K562 (cell line): ENCODE measurements at regions not wholly inside any gene's neighbourhood (a gene's known extent, or its start where the extent isn't known, plus 50 kb on each side); places are given as distances from the start of the nearest gene placed in this dataset.

Source experiments
- ATAC-seq: fragments of 200-7000 bp; cut with Tn5 transposase; 3 replicates; pipeline ENCODE4 v1.9.1; 2020; ENCODE audit warnings: moderate library complexity
- BruUV-seq: library from RNA; stranded (reverse); fragments of 400-500 nt; replicated peaks from 2 replicates; lab custom pipeline; 2021; lab: Mats Ljungman, UMichigan
- CTCF ChIA-PET: fragments of 300-600 bp; formaldehyde crosslinking; extraction: SDS; loops from one replicate; lab custom pipeline; 2021; ENCODE audit warnings: low intra/inter-chr PET ratio; lab: Yijun Ruan, JAX
- POLR2A ChIA-PET: fragments of 300-600, 350-650 bp; sonication (Branson Sonifier 250); formaldehyde crosslinking; extraction: SDS; loops from one replicate; lab custom pipeline; 2021; ENCODE audit warnings: antibody characterized with exemption, inconsistent platforms; lab: Yijun Ruan, JAX
- DNase-seq, 4 experiments: peaks; one replicate each; pipeline versions ENCODE4 v3.0.0 to v3.0.0-alpha.2; 2011 to 2018; ENCODE audit warnings: low spot score in 3 of 4, mixed read lengths in 3 of 4; ENCODE audit errors: extremely low read depth in 1 of 4
- FAIRE-seq: peaks from 2 replicates; lab custom pipeline; 2011; peaks lifted over from hg19 to GRCh38; lab: Jason Lieb, UNC
- H2AFZ ChIP-seq: 2 replicates; pipeline ENCODE4 v1.6.0; 2011; ENCODE audit warnings: low read depth, low read length, control low read depth, inconsistent platforms
- H3K27ac ChIP-seq: fragments of 200-600 bp; 3 replicates; pipeline ENCODE4 v1.8.0; 2011; ENCODE audit warnings: low read depth, mild to moderate bottlenecking, control low read depth, inconsistent platforms, low read length, moderate library complexity, mixed read lengths; ENCODE audit errors: extremely low read depth
- H3K27me3 ChIP-seq, 2 experiments: fragments of 300-600 bp in 1 of 2; 2 replicates in 1 of 2; 3 replicates in 1 of 2; pipeline versions ENCODE4 v1.6.0 to v1.8.0; 2011; ENCODE audit warnings: inconsistent platforms in 2 of 2, low read length in 2 of 2, mild to moderate bottlenecking in 1 of 2, mixed read lengths in 1 of 2, moderate library complexity in 1 of 2; ENCODE audit not compliant: control insufficient read depth in 2 of 2, insufficient read depth in 2 of 2
- H3K36me3 ChIP-seq: fragments of 300-600 bp; 3 replicates; pipeline ENCODE4 v1.8.0; 2011; ENCODE audit warnings: mild to moderate bottlenecking, low read length, inconsistent platforms; ENCODE audit not compliant: control insufficient read depth, insufficient read depth
- H3K4me1 ChIP-seq, 2 experiments: fragments of 200-600 bp in 1 of 2; replicated peaks in 1 of 2; 2 replicates in 1 of 2; 3 replicates in 1 of 2; pipeline versions ENCODE4 v1.5.1 to v1.8.0; 2011; ENCODE audit warnings: inconsistent platforms in 2 of 2, low read length in 2 of 2, mild to moderate bottlenecking in 1 of 2, mixed read lengths in 1 of 2, moderate library complexity in 1 of 2; ENCODE audit not compliant: control insufficient read depth in 2 of 2, insufficient read depth in 2 of 2
- H3K4me2 ChIP-seq: 2 replicates; pipeline ENCODE4 v1.6.1; 2011; ENCODE audit warnings: low read length, control low read depth, inconsistent platforms, mixed read lengths; ENCODE audit not compliant: insufficient read depth
- H3K4me3 ChIP-seq: fragments of 200-600 bp; sonication (generic), shearing (Covaris generic); 2 replicates; pipeline ENCODE4 v1.5.1; 2016; ENCODE audit warnings: control low read depth, inconsistent platforms
- H3K79me2 ChIP-seq: fragments of 200-600 bp; 3 replicates; pipeline ENCODE4 v1.8.0; 2011; ENCODE audit warnings: low read length, inconsistent platforms; ENCODE audit not compliant: control insufficient read depth, insufficient read depth
- H3K9ac ChIP-seq, 2 experiments: 2 replicates each; pipeline versions ENCODE4 v1.6.0 to v1.6.1; 2011; ENCODE audit warnings: low read depth in 2 of 2, low read length in 2 of 2, control low read depth in 1 of 2, inconsistent platforms in 1 of 2, mild to moderate bottlenecking in 1 of 2, mixed read lengths in 1 of 2; ENCODE audit not compliant: insufficient read depth in 1 of 2
- H3K9me1 ChIP-seq: one replicate; pipeline ENCODE4 v1.6.0; 2011; ENCODE audit warnings: inconsistent platforms, mild to moderate bottlenecking, low read length, moderate library complexity; ENCODE audit not compliant: control insufficient read depth, insufficient read depth
- H3K9me3 ChIP-seq: replicated peaks from 2 replicates; pipeline ENCODE4 v1.5.1; 2011; ENCODE audit warnings: low read depth, low read length, inconsistent platforms; ENCODE audit not compliant: control insufficient read depth, insufficient read depth
- H4K20me1 ChIP-seq: replicated peaks from 2 replicates; pipeline ENCODE4 v1.6.1; 2011; ENCODE audit warnings: low read length, inconsistent platforms, mixed read lengths; ENCODE audit not compliant: control insufficient read depth, insufficient read depth
- C11orf30 ChIP-seq: fragments of 450-650 bp; IDR thresholded peaks from 2 replicates; pipeline ENCODE4 v1.6.1; 2016; ENCODE audit warnings: low read depth, mild to moderate bottlenecking
- CBX3 ChIP-seq, 2 experiments: IDR thresholded peaks; 1 replicate in 1 of 2; 2 replicates in 1 of 2; pipeline ENCODE4 v1.6.1; 2012; ENCODE audit warnings: inconsistent platforms in 2 of 2, low read length in 2 of 2, borderline replicate concordance in 1 of 2, control low read depth in 1 of 2
- COPS2 ChIP-seq: fragments of 450-650 bp; conservative IDR thresholded peaks from 2 replicates; pipeline ENCODE4 v1.6.1; 2016; ENCODE audit warnings: mild to moderate bottlenecking, moderate library complexity
- DDX20 ChIP-seq: fragments of 450-650 bp; IDR thresholded peaks from 2 replicates; pipeline ENCODE4 v1.6.1; 2016; ENCODE audit warnings: missing genetic modification characterization, low read depth, mild to moderate bottlenecking, missing compliant biosample characterization, moderate library complexity
- FOXK1 ChIP-seq: sonication (generic); formaldehyde crosslinking; IDR thresholded peaks from 2 replicates; pipeline ENCODE4 v1.8.0; 2022; ENCODE audit warnings: missing genetic modification reagents, mild to moderate bottlenecking, borderline replicate concordance
- HNRNPLL ChIP-seq: fragments of 200-400 bp; formaldehyde crosslinking; IDR thresholded peaks from 2 replicates; pipeline ENCODE4 v1.6.1; 2017; ENCODE audit warnings: low read length, low read depth, mild to moderate bottlenecking; ENCODE audit not compliant: poor library complexity, severe bottlenecking
- KDM2B ChIP-seq: fragments of 250-450 bp; sonication (Bioruptor Pico); IDR thresholded peaks from 2 replicates; pipeline ENCODE4 v1.8.0; 2021; ENCODE audit warnings: mild to moderate bottlenecking, moderate library complexity
- LEF1 ChIP-seq: fragments of 450-650 bp; IDR thresholded peaks from 2 replicates; pipeline ENCODE4 v1.6.1; 2016; ENCODE audit warnings: mild to moderate bottlenecking
- PPARD ChIP-seq: fragments of 250-450 bp; sonication (Bioruptor Pico); IDR thresholded peaks from 2 replicates; pipeline ENCODE4 v1.8.0; 2022; ENCODE audit warnings: inconsistent platforms, mild to moderate bottlenecking, moderate library complexity
- SMAD4 ChIP-seq: fragments of 250-450 bp; sonication (Bioruptor Pico); conservative IDR thresholded peaks from 2 replicates; pipeline ENCODE4 v1.8.0; 2021; ENCODE audit warnings: inconsistent platforms, mild to moderate bottlenecking, moderate library complexity
- TAF7 ChIP-seq: fragments of 450-650 bp; IDR thresholded peaks from 2 replicates; pipeline ENCODE4 v1.6.1; 2016; ENCODE audit warnings: missing genetic modification characterization, missing compliant biosample characterization
- TARDBP ChIP-seq: fragments of 450-650 bp; IDR thresholded peaks from 2 replicates; pipeline ENCODE4 v1.6.1; 2016
- TCF7 ChIP-seq: sonication (generic); IDR thresholded peaks from 2 replicates; pipeline ENCODE4 v1.6.1; 2016; ENCODE audit warnings: antibody characterized with exemption, borderline replicate concordance
- ZNF232 ChIP-seq: sonication (generic); formaldehyde crosslinking; IDR thresholded peaks from 2 replicates; pipeline ENCODE4 v1.8.0; 2022; ENCODE audit warnings: mild to moderate bottlenecking, missing genetic modification reagents
- ZNF316 ChIP-seq: fragments of 450-650 bp; IDR thresholded peaks from 2 replicates; pipeline ENCODE4 v1.6.1; 2016
- in situ Hi-C: fragments of 300-500 bp; cut with MboI; formaldehyde crosslinking; loops from 4 replicates; pipeline ENCODE4 v1.15.0; 2018; ENCODE audit warnings: inconsistent platforms, mixed read lengths
- intact Hi-C: fragments of 100-400 bp; cut with micrococcal nuclease; formaldehyde crosslinking; loops from 2 replicates; pipeline ENCODE4 v1.14.2; 2022
- TF ChIP-seq, protein P1 (sequence below): fragments of 450-650 bp; conservative IDR thresholded peaks from 2 replicates; pipeline ENCODE4 v1.6.1; 2016; ENCODE audit warnings: missing genetic modification characterization, low read depth, mild to moderate bottlenecking, missing compliant biosample characterization, moderate library complexity
- TF ChIP-seq, protein P2 (sequence below): fragments of 450-650 bp; IDR thresholded peaks from 2 replicates; pipeline ENCODE4 v1.6.1; 2017; ENCODE audit warnings: antibody characterized with exemption, mild to moderate bottlenecking

DNA sequence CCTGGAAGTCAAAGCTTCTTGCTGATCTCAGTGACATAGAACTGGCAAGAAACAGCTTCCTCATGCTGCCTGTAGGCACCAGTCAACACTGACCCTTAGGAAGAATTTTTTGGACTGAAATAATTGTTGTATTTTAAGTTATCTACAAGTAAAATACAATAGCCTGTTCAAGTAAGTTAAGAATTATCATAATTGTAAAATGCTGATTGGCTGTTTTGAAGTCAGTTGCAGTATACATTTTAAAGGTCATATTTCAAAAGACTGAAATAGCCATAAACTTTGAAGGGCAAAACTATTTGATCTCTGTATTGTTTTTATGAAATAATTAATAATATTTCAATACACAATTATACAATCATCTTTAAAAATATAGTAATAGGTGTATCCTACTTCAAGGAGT, 794.9 kb downstream of the MAT2B start:
- no peak overlapping the region for H3K9ac ChIP-seq
- TF ChIP-seq SMAD4 (CRISPR knock-in tag) = no peak
- no peak for TF ChIP-seq TARDBP
- TF ChIP-seq COPS2 = no peak
- TF ChIP-seq HNRNPLL = no peak
- no peak for TF ChIP-seq LEF1
- TF ChIP-seq C11orf30 = peak; percentile 59; the same call in 1 of the 2 replicates
- no peak for TF ChIP-seq TCF7
- no peak for TF ChIP-seq PPARD (CRISPR knock-in tag)
- TF ChIP-seq, protein P1, sequence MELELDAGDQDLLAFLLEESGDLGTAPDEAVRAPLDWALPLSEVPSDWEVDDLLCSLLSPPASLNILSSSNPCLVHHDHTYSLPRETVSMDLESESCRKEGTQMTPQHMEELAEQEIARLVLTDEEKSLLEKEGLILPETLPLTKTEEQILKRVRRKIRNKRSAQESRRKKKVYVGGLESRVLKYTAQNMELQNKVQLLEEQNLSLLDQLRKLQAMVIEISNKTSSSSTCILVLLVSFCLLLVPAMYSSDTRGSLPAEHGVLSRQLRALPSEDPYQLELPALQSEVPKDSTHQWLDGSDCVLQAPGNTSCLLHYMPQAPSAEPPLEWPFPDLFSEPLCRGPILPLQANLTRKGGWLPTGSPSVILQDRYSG (tag) = no peak
- no peak for TF ChIP-seq ZNF232 (CRISPR knock-in tag)
- TF ChIP-seq DDX20 = no peak
- TF ChIP-seq CBX3 (IDR thresholded peaks at IDR 0.05; ENCODE audit: borderline replicate concordance in 1 of 2, low read length in 2 of 2) = no peak
- TF ChIP-seq FOXK1 (CRISPR knock-in tag) = no peak
- TF ChIP-seq, protein P2, sequence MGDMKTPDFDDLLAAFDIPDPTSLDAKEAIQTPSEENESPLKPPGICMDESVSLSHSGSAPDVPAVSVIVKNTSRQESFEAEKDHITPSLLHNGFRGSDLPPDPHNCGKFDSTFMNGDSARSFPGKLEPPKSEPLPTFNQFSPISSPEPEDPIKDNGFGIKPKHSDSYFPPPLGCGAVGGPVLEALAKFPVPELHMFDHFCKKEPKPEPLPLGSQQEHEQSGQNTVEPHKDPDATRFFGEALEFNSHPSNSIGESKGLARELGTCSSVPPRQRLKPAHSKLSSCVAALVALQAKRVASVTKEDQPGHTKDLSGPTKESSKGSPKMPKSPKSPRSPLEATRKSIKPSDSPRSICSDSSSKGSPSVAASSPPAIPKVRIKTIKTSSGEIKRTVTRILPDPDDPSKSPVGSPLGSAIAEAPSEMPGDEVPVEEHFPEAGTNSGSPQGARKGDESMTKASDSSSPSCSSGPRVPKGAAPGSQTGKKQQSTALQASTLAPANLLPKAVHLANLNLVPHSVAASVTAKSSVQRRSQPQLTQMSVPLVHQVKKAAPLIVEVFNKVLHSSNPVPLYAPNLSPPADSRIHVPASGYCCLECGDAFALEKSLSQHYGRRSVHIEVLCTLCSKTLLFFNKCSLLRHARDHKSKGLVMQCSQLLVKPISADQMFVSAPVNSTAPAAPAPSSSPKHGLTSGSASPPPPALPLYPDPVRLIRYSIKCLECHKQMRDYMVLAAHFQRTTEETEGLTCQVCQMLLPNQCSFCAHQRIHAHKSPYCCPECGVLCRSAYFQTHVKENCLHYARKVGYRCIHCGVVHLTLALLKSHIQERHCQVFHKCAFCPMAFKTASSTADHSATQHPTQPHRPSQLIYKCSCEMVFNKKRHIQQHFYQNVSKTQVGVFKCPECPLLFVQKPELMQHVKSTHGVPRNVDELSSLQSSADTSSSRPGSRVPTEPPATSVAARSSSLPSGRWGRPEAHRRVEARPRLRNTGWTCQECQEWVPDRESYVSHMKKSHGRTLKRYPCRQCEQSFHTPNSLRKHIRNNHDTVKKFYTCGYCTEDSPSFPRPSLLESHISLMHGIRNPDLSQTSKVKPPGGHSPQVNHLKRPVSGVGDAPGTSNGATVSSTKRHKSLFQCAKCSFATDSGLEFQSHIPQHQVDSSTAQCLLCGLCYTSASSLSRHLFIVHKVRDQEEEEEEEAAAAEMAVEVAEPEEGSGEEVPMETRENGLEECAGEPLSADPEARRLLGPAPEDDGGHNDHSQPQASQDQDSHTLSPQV = no peak
- TF ChIP-seq TAF7 = no peak
- peak; percentile 66 for TF ChIP-seq ZNF316
- no peak for TF ChIP-seq KDM2B (CRISPR knock-in tag)
- TF ChIP-seq, all 486 proteins: peak for 2
- peaks cover 0 to 3% of the 10 kb centered on the region in 2 experiments; a peak in 1 of 5 replicates for H3K4me1 ChIP-seq
- FAIRE-seq = no peak
- ChIA-PET POLR2A (interaction anchor here (1.0 kb wide), 1 partner anchor 40 kb away, joined by 3 read pairs; no protein-coding TSS in a partner anchor), CTCF (no interaction called here)
- no peak overlapping the region for H3K4me2 ChIP-seq
- no peak overlapping the region for H3K4me3 ChIP-seq
- no peaks in the 10 kb centered on the region for H4K20me1 ChIP-seq
- peak; percentile 46; the same call in 2 of the 3 replicates for ATAC-seq
- no peaks in the 10 kb centered on the region for H3K9me1 ChIP-seq
- peak in 2 of 4 experiments; percentile 8 to 20 for DNase-seq
- no peaks in the 10 kb centered on the region for H3K36me3 ChIP-seq
- no peak overlapping the region for H3K27ac ChIP-seq
- in situ Hi-C loops (no loop called here), intact Hi-C loops (no loop called here)
- BruUV-seq = no TSS peak
- peak overlapping the region; percentile 1; the same call in 1 of the 2 replicates for H2AFZ ChIP-seq
- H3K27me3 ChIP-seq = no peaks in the 10 kb centered on the region
- H3K9me3 ChIP-seq = no peaks in the 10 kb centered on the region
- H3K79me2 ChIP-seq = no peaks in the 10 kb centered on the region
